ENCODE measurements at regions not wholly inside any gene's neighbourhood (a gene's known extent, or its start where the extent isn't known, plus 50 kb on each side); places are given as distances from the start of the nearest gene placed in this dataset.

- TF ChIP-seq CTCF (IDR thresholded peaks at IDR 0.05; ENCODE audit: low read length) (no peak), EZH2 (IDR thresholded peaks at IDR 0.05; ENCODE audit: borderline replicate concordance, low read length) (no peak)
These were observed 924.7 kb upstream of the ADGRL2 start for GRCh38 chr1:80876035-80876434.
